ENCODE measurements at regions not wholly inside any gene's neighbourhood (a gene's known extent, or its start where the extent isn't known, plus 50 kb on each side); places are given as distances from the start of the nearest gene placed in this dataset.
"Not testable (repeated sequence)": the region's sequence is repeated elsewhere in the genome, so short reads cannot be mapped to it uniquely, and the experiment has no call there.

GRCh38 chr12:123061441-123062205 is 81.1 kb downstream of the ARL6IP4 start:
- no peak for DNase-seq

- DNase-seq, result no peak
These were observed 79.0 kb downstream of the ARL6IP4 start for GRCh38 chr12:123059500-123059899.

- no peak for DNase-seq
These were observed 78.5 kb downstream of the ARL6IP4 start for GRCh38 chr12:123058980-123059379.

DNA sequence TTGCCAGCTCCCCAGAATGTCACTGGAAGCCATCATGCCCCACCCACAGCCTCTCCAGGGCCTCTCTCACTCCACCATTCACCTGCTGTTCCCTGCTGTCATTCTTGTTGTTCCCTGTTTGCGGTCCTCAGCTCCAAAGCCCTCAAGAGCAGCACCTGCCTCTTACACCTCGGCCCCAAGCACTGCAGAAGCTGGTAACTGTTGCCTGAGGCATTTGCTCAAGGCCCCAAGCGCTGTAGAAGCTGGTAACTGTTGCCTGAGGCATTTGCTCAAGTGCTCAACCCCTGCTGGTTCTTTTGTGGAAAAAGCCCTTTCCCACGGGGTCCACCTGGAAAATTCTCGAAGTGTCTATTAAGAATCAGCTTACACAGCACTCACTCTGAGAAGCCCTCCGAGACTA is 78.0 kb downstream of the ARL6IP4 start:
- no peak for DNase-seq

GRCh38 chr12:123057513-123058265 is 77.2 kb downstream of the ARL6IP4 start:
- no peak for DNase-seq

DNA sequence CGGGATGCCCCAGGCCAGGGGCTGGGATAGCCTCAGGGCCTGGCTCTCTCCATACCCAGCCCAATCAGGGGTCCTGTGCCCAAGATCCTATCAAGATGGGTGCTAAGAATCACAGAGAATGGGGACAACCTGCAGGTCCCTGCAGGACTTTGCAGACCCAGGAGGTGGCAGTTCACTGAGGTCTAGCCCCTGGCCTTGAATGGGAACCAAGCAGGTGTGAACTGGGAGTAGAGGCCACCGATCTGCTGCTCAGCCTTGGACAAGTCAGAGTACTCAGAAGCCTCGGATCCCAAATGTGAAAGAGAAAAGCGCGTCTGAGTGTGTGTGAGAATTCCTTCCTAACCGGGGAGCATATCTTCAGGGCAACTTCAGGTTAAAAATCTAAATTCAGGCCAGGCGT is 76.2 kb downstream of the ARL6IP4 start:
- DNase-seq, result no peak

- no peak for DNase-seq
These were observed 75.6 kb downstream of the ARL6IP4 start for GRCh38 chr12:123056053-123056452.

DNA sequence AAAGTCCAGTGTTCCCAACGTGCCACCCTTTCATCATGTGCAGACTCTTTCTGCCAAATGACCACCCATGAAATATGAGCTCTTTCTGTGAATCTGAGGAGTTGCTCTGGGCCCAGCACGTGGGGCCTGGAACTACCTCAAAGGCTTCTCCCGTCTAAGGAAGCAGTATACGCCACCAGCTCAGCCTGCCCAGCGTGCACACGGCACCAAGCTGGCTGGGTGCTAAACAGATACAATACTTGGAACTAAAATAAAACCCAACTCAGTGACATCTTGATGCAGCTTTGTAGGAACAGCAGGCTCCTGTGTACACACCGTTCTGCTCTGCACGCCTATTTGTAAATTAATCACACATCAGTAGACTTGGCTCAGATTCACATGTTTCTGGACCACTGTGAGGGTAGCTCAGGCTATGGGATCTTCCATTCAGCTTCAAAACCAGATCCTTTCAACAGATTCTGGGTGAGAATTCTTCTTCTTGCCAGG is 74.8 kb downstream of the ARL6IP4 start:
- DNase-seq, result no peak

DNA sequence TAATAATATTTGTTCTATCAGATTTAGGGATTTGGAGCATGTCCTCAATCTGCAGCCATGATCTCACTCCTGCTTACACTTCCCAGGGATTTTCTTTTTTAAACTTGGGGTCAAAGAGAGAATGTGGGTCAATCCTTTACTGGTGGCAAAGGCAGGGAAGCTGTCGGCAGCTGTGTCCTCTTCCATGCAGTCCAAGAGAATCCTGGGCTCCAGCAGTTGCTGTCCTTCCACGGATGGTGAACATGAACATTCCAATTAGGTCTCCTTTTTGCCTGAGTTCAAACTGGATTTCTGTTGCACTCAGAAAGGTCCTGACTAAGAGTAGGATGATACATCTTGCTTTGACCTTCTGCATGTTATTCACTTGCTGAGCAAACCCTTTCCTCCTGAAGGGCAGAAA is 73.9 kb downstream of the ARL6IP4 start:
- DNase-seq, result no peak

DNA sequence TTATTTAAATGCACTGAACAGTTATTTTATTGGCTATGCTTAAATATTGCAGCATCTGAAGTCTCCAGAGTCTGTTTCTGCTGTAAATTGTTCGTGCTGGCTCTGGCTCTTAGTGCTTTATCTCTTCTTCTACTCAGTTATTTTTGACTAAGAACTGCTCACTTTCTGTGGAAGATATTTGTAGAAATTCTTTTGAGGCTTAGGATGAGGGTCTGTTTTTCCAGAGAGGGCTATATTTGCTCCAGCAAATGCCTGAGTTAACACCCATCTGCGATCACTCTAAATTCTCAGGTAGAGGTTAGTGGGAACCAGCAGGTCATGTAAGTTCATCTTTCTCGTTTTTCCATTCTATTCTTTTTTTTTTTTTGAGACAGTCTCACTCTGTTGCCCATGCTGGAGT is 71.1 kb downstream of the ARL6IP4 start:
- DNase-seq, result no peak

DNA sequence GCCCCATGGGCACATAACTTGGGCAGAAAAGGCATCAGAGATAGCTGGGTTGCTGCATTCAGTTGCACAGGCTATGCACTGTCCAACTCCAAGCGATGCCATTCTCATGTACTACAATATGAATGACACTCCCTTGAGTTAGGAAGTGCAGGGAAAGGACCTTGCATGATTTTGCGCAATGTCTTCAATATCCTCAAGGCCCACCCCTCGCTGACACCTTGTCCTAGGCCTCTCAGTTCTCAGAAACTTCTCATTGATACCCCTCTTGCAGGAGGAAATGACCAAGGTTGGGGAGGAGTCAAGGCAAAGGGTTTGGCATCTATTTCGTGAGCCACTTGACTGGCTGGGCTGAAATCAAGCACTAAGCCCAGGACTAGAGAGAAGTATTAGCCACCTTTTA is 70.4 kb downstream of the ARL6IP4 start:
- DNase-seq, result no peak

DNA sequence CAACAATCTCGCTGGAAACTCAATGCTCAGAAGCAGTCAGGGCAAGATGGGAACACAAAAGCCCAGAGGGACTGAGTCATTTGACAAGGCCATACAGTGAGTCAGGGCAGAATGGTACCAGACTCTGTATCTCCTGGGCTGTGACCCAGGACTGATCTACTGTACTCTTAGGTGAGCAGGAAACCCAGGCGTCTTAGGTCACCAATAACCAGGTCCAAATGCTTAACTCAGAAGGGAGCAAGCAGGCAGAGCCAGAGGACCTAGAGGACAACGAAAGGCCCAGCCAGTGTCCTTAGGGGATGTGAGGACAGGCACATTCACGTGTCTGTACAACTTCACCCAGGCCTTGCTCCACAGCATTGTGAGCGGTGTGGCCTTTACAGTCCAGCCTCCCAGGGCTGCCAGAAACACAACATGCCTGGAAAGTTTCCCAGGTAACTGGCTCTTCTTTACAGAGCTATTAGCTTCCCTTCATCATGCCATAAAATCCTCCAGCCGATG is 69.9 kb downstream of the ARL6IP4 start:
- DNase-seq, result no peak

- DNase-seq, result no peak
These were observed 69.1 kb downstream of the ARL6IP4 start for GRCh38 chr12:123049398-123050240.

DNA sequence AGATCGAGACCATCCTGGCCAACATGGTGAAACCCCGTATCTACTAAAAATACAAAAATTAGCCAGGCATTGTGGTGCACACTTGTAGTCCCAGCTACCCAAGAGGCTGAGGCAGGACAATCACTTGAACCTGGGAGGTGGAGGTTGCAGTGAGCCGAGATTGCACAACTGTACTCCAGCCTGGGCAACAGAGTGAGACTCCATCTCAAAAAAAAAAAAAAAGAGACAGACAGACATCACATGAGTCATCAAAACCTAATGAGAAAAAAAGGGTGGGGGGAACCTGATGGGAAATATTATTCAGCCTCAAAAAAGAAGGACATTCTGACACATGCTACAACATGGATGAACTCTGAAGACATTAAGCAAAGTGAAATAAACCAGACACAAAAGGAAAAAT is 67.4 kb downstream of the ARL6IP4 start:
- DNase-seq, result not testable (repeated sequence)

GRCh38 chr12:123047289-123047688 is 66.8 kb downstream of the ARL6IP4 start:
- no peak for DNase-seq

- no peak for DNase-seq
These were observed 66.0 kb downstream of the ARL6IP4 start for GRCh38 chr12:123046431-123046830.

DNA sequence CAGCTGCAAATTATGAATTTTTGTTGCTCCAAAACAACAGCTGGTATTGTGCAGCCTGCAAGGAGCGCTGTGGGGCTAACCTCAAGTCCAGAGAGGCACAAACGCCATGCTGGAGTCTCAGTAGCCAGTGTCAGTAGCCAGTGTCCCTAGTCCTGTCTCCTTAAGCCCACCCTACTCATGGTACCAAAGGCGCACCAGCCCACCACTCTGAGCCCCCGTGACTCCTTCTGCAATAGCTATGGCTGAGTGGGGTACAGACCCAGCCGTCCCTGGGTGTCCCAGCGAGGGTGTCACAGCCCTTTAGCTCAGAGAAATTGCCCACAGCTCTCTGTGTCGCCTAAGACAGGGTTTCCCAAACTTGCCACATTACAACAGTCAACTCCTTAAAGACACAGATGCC is 65.2 kb downstream of the ARL6IP4 start:
- no peak for DNase-seq

GRCh38 chr12:123044351-123044750 is 63.9 kb downstream of the ARL6IP4 start:
- no peak for DNase-seq

GRCh38 chr12:123043536-123044001 is 63.1 kb downstream of the ARL6IP4 start:
- peak; percentile 27 to 86 (median 38) for DNase-seq

- DNase-seq, result no peak
These were observed 62.4 kb downstream of the ARL6IP4 start for GRCh38 chr12:123042833-123043232.

DNA sequence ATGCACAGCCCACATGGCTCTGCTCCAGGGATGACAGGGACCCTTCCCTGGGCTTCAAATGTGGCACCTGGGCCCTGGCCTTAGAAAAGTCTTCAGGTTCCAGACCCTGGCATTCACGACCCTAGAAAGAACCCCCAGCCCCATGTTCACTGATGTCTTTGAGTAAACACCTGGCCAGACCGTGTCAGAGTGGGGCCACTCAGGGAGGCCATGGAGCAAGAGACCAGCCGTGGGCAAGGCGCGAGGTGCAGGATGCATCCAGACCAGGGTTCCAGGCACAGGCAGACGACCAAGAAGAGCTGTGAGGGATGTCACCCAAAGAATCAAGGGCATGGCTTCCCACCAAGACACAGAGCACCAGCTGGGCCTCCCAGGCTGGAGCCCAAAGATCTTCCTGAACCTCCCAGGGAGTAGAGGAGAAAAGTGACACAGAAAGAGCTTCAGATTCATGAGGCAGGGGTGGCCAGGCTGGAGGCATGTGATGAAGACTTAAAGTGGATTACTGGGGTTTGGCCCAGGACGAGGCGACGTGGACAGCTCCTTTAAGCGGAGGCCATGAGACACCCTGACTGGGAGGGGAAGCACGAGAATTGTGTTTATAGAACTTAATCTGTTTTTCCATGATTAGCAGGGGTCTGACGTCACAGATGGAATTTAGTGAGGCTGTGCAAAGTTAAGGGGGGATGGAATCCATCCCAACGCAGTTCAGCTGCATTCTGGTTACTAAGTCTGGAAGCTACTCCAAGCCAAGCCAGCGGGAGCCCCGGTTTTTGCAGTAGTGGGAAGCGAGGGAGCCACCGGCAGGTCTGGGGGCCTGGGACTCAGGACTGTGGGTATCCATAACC is 61.6 kb downstream of the ARL6IP4 start:
- DNase-seq, result no peak

DNA sequence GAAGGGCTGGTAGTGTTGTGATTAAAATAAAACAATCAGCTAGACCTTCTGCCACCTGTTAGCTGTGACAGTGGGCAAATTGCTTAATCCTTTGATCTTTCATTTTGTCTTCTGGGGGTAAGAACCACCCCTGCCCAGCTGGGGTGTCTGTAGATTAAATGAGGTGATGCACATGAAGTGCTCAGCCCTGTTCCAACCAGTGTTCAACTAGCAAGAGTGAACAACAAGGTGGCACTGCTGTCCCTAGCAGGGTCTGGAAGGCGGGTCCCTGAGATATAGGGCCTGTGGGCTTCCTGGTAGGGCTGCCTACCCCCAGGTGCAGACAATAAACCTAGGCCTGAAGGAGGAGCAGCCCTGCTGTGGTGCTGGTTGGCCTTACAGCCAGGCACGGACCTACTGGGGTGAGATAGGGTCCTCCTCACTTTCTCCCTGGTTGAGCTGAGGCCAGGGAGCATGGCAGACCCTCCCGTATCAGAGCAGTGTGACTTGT is 60.6 kb downstream of the ARL6IP4 start:
- DNase-seq, result peak in 1 of 5 experiments; percentile 9

Data from T-helper 2 cell (primary cell).